ENCODE measurements at regions not wholly inside any gene's neighbourhood (a gene's known extent, or its start where the extent isn't known, plus 50 kb on each side); places are given as distances from the start of the nearest gene placed in this dataset.

DNA sequence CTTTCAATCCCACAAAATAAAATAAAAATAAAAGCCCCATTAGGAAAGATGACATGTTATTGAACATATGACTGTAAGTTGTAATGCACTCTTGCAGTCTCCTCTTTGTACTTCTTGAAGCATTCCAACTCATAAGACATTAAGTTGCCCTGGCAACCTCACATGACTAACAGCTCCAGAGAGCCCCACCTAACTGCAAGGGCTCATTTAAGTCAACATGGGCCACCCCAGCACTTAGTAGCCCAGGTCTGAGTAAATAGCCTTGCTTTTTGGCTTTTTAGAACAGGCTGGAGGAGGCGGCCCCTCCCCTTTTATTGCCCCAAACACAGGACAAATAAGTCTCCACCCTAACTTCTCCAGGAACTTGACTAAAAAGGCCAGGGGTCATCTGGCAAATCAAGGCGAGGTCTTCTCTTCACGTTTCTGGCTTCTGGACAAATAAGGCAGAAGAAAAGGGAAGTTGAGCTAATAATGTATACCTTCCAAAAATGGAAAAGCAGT is 135.1 kb downstream of the TMCO5A start:
- TF ChIP-seq, protein P1, sequence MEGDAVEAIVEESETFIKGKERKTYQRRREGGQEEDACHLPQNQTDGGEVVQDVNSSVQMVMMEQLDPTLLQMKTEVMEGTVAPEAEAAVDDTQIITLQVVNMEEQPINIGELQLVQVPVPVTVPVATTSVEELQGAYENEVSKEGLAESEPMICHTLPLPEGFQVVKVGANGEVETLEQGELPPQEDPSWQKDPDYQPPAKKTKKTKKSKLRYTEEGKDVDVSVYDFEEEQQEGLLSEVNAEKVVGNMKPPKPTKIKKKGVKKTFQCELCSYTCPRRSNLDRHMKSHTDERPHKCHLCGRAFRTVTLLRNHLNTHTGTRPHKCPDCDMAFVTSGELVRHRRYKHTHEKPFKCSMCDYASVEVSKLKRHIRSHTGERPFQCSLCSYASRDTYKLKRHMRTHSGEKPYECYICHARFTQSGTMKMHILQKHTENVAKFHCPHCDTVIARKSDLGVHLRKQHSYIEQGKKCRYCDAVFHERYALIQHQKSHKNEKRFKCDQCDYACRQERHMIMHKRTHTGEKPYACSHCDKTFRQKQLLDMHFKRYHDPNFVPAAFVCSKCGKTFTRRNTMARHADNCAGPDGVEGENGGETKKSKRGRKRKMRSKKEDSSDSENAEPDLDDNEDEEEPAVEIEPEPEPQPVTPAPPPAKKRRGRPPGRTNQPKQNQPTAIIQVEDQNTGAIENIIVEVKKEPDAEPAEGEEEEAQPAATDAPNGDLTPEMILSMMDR (IDR thresholded peaks at IDR 0.05; ENCODE audit: insufficient read depth, low read length, poor library complexity, severe bottlenecking), result no peak
- TF ChIP-seq EZH2phosphoT487 (conservative IDR thresholded peaks at IDR 0.05; ENCODE audit: low read length), result no peak
